DMS153 treated with DMSO at 0.1 percent for 48 hours (cell line): ENCODE measurements at regions not wholly inside any gene's neighbourhood (a gene's known extent, or its start where the extent isn't known, plus 50 kb on each side); places are given as distances from the start of the nearest gene placed in this dataset.
"Not testable (repeated sequence)": the region's sequence is repeated elsewhere in the genome, so short reads cannot be mapped to it uniquely, and the experiment has no call there.

Source experiments
- DNase-seq: peaks from one replicate; lab custom pipeline; 2025; ENCODE audit not compliant: unreplicated experiment; lab: John Stamatoyannopoulos, UW

DNA sequence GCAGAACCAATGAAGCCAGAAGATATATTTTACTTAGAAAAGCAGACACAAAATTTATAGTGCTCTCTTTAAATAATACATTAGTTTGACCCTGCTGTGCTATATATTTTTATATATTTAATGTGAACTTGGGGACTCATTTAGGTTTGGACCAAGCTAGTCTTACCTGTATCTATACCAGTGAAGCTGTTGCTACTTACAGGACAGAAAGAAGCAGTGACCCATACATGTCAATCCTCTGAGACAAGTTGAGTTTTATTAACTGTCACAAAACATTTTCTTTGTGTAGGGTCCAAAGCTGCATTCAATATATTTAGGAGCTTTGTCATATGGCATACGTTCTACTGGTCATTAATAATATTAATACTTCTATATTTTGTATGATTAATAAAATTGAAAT lies 327.7 kb upstream of the NUDT12 start:
- no peak for DNase-seq

DNA sequence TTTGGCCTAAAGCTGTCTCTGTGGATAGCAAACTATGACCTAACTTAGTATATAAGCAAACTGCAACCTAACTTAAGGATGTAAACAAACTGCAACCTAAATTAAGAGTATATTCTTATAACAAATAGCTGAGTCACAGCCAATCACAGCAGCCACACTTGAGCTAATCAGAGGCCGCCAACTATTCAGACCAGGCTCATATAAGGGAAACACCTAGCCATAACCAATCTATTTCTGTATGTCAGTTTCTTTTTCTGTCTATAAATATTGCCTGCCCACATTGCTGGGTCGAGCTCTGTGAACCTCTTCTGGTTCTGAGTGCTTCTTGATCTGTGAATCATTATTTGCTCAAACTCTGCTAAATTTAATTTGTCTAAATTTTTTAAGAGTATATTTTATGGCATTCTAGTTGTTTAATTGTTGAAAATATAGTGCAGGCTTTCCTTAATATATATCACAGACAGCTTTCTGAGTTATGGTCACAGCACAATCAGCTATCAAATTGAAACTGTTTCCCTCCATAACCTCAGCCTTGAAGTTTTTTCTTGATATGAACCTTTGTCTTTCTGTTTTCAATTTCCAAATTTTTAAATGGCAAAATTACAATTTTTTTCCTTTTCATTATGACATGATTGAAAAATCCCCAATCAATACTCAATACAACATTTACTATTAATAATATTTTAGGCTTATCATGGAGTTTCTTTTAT lies 327.1 kb upstream of the NUDT12 start:
- no peak for DNase-seq

GRCh38 chr5:103886826-103887225 lies 324.2 kb upstream of the NUDT12 start:
- DNase-seq = no peak

DNA sequence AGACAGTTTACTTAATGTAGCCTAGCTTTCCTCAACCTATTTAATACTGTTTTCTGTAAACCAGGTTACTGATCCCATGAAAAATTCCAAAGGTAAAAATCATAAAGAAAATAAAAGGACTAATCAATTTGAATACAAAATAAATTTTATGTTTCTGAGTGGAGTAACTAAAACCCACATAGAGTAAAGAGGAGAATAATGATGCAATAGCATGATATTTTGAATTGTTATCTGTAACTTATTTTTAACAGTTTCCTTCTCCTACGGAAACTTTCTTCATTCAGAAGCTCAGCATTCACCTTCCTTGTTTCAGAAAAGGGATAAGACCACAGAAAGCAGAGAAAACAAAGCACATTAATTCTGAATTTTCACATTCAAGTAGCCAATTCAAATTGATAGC lies 320.6 kb upstream of the NUDT12 start:
- DNase-seq = no peak

GRCh38 chr5:103881560-103881959 lies 319.0 kb upstream of the NUDT12 start:
- DNase-seq = no peak

DNA sequence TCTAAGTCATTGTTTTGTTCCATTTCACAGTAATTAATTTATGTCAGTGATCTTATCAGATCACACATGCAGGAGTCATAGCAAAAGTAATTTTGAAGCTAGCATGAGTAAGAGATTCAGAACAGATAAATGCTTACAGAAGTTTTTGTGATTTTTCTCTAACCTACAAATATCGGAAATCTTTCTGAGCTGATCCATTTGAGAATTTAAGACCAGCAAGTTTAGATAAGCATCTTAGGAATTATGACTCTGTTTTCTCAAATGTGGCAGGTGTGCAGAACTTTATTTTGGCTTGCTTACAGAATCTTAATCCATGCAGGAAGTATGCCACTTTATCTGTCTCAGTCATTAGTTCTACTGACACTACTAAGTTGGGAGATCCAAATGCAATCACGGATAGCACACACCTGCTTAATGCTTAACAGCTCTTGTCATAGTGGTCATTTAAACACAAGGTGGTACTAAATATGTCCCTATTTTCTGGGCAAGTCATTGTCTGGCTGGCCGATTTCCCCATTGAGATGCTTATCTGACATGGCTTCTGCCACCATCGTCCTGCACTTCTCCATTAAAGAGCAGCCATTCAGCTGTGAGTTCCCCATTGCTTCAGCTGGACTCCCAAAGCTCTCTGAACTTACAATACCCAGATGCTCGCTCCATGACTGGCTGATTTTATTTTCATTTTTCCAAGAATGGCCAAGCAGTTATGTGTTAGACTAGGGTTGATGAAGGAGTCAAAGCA lies 305.4 kb upstream of the NUDT12 start:
- no peak for DNase-seq

GRCh38 chr5:103866169-103866568 lies 303.6 kb upstream of the NUDT12 start:
- DNase-seq = no peak

GRCh38 chr5:103862398-103862797 lies 299.8 kb upstream of the NUDT12 start:
- no peak for DNase-seq

DNA sequence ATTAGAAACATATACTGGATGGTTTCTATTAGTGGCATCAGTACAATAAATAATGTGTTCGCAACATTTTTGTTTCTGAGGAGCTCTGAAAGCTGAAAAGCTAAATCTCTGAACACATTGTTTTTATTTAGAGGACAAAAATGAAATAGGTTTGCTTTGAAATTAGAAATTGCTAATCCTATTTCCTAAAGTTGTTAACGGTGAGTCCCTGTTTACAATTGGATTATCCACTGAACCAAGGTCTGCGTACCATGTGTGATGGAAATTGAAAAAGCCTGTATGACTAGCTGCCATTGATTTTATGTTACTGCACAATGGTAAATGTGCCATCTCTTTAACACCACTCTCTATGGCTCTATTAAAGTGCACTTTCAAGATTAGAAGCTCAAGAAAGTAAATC lies 297.7 kb upstream of the NUDT12 start:
- no peak for DNase-seq

DNA sequence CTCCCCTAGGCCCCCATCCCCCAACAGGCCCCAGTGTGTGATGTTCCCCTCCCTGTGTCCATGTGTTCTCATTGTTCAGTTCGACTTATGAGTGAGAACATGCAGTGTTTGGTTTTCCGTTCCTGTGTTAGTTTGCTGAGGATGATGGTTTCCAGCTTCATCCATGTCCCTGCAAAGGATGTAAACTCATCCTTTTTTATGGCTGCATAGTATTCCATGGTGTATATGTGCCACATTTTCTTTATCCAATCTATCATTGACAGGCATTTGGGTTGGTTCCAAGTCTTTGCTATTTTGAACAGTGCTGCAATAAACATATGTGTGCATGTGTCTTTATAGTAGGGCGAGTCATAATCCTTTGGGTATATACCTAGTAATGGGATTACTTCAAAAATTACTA lies 295.8 kb upstream of the NUDT12 start:
- not testable (repeated sequence) for DNase-seq

- DNase-seq = no peak
Measured at GRCh38 chr5:103851091-103851490, 288.5 kb upstream of the NUDT12 start.

DNA sequence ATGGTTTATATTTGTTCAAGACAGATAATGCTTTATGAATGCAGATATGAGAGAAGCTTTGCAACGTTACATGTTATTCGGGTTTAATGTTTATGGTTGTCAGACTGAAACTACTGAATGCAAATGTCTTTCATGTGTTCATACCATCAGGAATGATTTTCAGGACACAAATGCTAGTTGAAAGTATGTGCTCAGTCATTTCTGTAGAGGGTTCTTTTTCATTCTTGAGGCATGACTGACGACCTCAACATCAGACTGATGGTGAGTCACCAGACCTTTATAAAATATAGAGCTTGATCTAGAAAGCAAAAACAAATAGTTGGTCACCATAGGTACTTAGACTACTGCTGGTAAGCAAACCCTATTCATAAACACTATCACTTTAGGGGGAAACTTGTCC lies 287.3 kb upstream of the NUDT12 start:
- DNase-seq = no peak

DNA sequence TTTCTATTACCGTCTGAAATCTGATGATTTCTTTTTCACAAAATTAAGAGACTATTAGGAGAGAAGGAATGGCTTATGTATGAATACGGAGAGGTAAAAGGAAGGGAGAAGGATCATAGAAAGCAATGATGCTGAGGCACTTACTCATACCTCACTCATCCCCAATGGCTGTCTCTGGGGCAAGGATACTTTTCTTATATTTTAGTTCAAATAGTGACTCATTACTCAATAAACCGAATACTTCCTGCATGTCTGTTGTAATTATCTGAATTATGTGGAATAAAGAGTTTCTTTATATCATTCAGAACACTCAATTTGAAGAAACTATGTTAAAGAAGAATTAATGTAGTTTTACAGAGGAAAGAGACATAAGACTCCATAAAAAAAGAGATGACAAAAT lies 284.5 kb upstream of the NUDT12 start:
- DNase-seq = no peak

DNA sequence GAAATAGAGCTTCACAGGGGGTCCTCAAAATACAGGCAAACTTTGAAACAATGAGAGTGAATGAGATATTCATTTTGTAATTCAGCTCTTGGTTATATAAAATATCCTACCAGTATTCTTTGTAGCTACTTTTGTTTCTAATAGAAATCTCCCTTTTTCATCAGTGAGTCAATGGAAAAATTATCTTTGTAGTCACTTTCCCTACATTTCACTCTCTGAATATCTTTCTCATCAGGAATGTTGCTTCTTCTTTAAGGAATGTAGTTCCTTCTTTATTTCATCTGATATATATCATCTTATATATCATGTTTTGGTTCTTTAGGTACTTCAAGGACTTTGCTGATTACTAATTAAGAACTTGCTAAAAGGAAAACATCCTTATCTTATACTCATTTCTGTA lies 280.3 kb upstream of the NUDT12 start:
- no peak for DNase-seq

DNA sequence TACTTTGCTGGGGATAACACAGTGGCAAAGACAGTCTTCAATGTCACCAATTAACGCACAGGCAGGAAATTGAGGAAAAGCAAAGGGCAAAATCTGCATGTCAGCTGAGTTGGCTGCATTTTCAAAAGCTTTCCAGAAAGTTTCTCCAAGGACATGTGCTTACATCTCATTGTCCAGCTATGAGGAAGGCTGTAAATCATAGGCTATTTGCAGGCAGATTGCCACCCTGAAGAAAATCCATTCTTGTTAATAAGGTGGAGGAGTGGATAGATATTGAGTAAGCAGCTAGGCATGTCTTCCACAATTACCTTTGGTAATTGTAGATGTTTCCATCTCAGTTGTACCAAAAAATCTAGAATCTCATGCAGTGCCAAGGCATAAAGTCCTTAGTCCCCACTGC lies 278.0 kb upstream of the NUDT12 start:
- DNase-seq = no peak

DNA sequence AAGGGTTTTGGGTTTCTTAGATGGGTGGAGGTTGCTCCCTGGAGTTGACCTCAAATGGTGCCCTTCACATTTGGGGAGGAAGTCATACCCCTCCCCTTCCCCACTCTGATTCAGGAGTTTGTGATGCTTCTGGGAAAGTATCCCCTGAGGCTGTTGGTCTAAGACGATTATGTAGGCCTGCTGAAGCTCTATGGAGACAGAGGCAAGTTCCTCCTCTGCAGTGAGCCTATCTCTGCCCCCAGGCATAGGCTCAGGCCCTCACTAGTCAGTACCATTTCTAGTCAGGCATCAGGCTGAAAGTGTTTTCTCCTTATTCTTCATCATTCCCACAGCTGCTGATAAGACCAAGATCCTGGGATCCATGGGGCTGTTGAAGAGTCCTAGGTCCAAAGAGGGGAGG lies 271.6 kb upstream of the NUDT12 start:
- no peak for DNase-seq

DNA sequence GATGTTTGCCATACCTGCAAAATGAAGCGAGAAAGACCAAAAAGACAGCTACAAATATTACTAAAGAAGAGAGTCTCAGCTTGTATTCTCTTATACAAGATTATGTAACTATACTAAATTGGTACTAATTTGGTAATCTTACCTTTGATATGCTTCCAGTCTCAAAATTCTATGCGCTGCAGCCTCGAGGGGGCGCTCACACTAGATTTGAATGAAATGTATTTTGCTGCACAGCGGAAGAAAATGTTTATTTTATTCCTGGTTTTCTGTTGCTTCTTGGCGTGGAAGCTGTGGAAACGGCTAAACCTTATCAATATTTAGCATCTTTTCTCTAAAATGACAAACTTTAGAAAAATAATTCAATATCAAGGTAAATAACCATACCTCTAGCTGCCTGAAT lies 267.0 kb upstream of the NUDT12 start:
- DNase-seq = no peak

DNA sequence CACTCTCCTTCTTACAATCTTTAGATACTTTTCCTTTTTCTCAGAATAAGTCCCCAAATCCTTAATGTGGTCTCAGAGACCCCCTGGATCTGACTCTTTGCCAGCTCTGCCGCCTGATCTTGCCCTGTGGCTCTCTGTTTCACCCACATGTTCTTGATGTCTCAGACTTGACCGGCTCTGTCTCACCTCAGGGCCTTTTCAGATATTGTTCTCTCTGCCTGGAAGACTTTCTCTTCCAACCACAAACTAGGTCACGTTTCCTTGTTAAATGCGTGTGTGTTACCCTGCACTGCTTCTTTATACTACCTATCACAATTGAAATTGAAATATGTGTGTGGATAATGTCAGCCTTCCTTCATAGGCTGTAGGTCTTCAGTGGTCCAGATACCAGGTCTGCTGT lies 265.4 kb upstream of the NUDT12 start:
- DNase-seq = no peak

GRCh38 chr5:103821361-103821760 lies 258.8 kb upstream of the NUDT12 start:
- no peak for DNase-seq

- DNase-seq = peak; percentile 12
Measured at GRCh38 chr5:103808464-103809106, 246.0 kb upstream of the NUDT12 start.

DNA sequence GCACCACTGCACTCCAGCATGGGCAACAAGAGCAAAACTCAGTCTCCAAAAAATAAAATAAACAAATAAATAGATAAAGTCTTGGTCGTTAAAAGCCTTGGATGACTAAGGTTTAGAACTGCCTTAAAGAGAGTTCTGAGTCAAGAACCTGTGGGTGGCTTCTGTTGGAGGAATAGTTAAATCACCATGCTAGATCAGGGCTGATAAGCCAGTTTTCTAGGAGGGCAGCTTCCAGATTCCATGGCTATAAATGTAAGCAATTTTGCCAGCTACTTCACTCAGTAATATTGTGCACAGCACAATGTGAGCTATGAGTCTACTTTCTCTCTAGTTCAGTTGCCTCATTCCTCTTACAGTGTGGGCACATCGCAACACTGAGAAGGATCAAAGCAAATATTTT lies 242.1 kb upstream of the NUDT12 start:
- DNase-seq = no peak

DNA sequence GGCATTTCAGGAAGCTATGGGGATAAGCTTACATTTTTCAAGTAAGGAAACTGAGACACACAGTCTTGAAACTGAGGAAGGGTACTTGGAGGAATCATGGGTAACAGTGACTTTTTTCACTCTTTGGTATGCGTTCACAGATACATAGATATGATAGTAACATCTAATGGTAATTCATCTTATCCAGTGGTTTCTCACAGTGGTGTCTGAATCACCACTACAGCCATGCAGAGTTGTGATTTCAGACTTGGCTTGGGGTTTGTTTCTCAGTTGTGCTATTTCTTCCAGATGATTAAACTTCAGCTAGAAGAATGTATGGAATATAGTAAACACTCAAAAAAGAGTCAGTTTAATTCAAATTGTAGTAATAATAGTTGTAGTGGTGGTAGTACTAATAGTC lies 239.1 kb upstream of the NUDT12 start:
- DNase-seq = no peak
